H9 (cell line): ENCODE measurements at regions not wholly inside any gene's neighbourhood (a gene's known extent, or its start where the extent isn't known, plus 50 kb on each side); places are given as distances from the start of the nearest gene placed in this dataset.

Source experiments
- DNase-seq: peaks from one replicate; pipeline ENCODE4 v3.0.0-alpha.2; 2017
- H2AFZ ChIP-seq: one replicate; pipeline ENCODE4 v1.6.1; 2013; ENCODE audit warnings: mild to moderate bottlenecking, low read length, control low read depth, moderate library complexity
- H2AK5ac ChIP-seq: 2 replicates; pipeline ENCODE4 v1.6.1; 2013; ENCODE audit warnings: low read length, control low read depth, mixed read lengths; ENCODE audit not compliant: insufficient read length
- H2BK120ac ChIP-seq: one replicate; pipeline ENCODE4 v1.6.1; 2013; ENCODE audit warnings: low read depth, mild to moderate bottlenecking, low read length, control low read depth, inconsistent platforms; ENCODE audit not compliant: poor library complexity, severe bottlenecking
- H2BK12ac ChIP-seq: 2 replicates; pipeline ENCODE4 v1.6.1; 2013; ENCODE audit warnings: low read length, control low read depth, mixed read lengths, low read depth; ENCODE audit not compliant: insufficient read length
- H2BK15ac ChIP-seq: 2 replicates; pipeline ENCODE4 v1.6.1; 2013; ENCODE audit warnings: low read depth, low read length, control low read depth
- H2BK20ac ChIP-seq: one replicate; pipeline ENCODE4 v1.6.1; 2013; ENCODE audit warnings: low read depth, mild to moderate bottlenecking, low read length, control low read depth, inconsistent platforms; ENCODE audit not compliant: poor library complexity, severe bottlenecking
- H2BK5ac ChIP-seq: 2 replicates; pipeline ENCODE4 v1.6.1; 2013; ENCODE audit warnings: low read length, control low read depth, mixed read lengths; ENCODE audit not compliant: insufficient read length
- H3K14ac ChIP-seq: 2 replicates; pipeline ENCODE4 v1.6.1; 2013; ENCODE audit warnings: low read length, control low read depth; ENCODE audit not compliant: insufficient read depth
- H3K18ac ChIP-seq: 2 replicates; pipeline ENCODE4 v1.6.1; 2013; ENCODE audit warnings: low read depth, mild to moderate bottlenecking, mixed read lengths, low read length, control low read depth; ENCODE audit not compliant: insufficient read length
- H3K23ac ChIP-seq: 2 replicates; pipeline ENCODE4 v1.6.1; 2013; ENCODE audit warnings: low read length, control low read depth, mixed read lengths, low read depth; ENCODE audit not compliant: insufficient read length
- H3K23me2 ChIP-seq: 2 replicates; pipeline ENCODE4 v1.6.1; 2013; ENCODE audit warnings: low read depth, mild to moderate bottlenecking, mixed read lengths, low read length, control low read depth; ENCODE audit not compliant: insufficient read length, poor library complexity, severe bottlenecking
- H3K27ac ChIP-seq: 2 replicates; pipeline ENCODE4 v1.5.1; 2013; ENCODE audit warnings: low read length, control low read depth, mixed read lengths, low read depth; ENCODE audit not compliant: insufficient read length
- H3K27me3 ChIP-seq: 2 replicates; pipeline ENCODE4 v1.6.1; 2013; ENCODE audit warnings: low read length, control low read depth, inconsistent platforms; ENCODE audit not compliant: insufficient read depth
- H3K4ac ChIP-seq: 2 replicates; pipeline ENCODE4 v1.6.1; 2013; ENCODE audit warnings: low read depth, mild to moderate bottlenecking, control low read depth, inconsistent platforms, low read length, moderate library complexity
- H3K4me1 ChIP-seq: 2 replicates; pipeline ENCODE4 v1.6.1; 2013; ENCODE audit warnings: low read length, control low read depth, inconsistent platforms; ENCODE audit not compliant: insufficient read depth
- H3K4me2 ChIP-seq: 2 replicates; pipeline ENCODE4 v1.6.1; 2013; ENCODE audit warnings: low read length, control low read depth, mixed read lengths; ENCODE audit not compliant: insufficient read length, insufficient read depth
- H3K56ac ChIP-seq: 2 replicates; pipeline ENCODE4 v1.6.1; 2013; ENCODE audit warnings: low read depth, mild to moderate bottlenecking, mixed read lengths, low read length, control low read depth; ENCODE audit not compliant: insufficient read length
- H3K79me1 ChIP-seq: 2 replicates; pipeline ENCODE4 v1.6.1; 2013; ENCODE audit warnings: low read depth, mild to moderate bottlenecking, moderate library complexity, low read length, control low read depth, inconsistent platforms; ENCODE audit not compliant: insufficient read depth, poor library complexity, severe bottlenecking
- H3K79me2 ChIP-seq: 2 replicates; pipeline ENCODE4 v1.6.1; 2013; ENCODE audit warnings: low read length, control low read depth, inconsistent platforms; ENCODE audit not compliant: insufficient read depth
- H3K9ac ChIP-seq: 2 replicates; pipeline ENCODE4 v1.6.1; 2013; ENCODE audit warnings: low read length, control low read depth, mixed read lengths; ENCODE audit not compliant: insufficient read length; ENCODE audit errors: extremely low read depth
- H3K9me3 ChIP-seq: one replicate; pipeline ENCODE4 v1.6.1; 2013; ENCODE audit warnings: low read depth, low read length, inconsistent platforms; ENCODE audit not compliant: control insufficient read depth
- H3T11ph ChIP-seq: one replicate; pipeline ENCODE4 v1.6.1; 2013; ENCODE audit warnings: mild to moderate bottlenecking, low read length, control low read depth, inconsistent platforms
- H4K20me1 ChIP-seq: one replicate; pipeline ENCODE4 v1.6.1; 2013; ENCODE audit not compliant: control insufficient read depth, insufficient read length, insufficient read depth
- H4K5ac ChIP-seq: 2 replicates; pipeline ENCODE4 v1.6.1; 2013; ENCODE audit warnings: low read depth, mild to moderate bottlenecking, mixed read lengths, low read length, control low read depth; ENCODE audit not compliant: insufficient read length
- H4K8ac ChIP-seq: replicated peaks from 2 replicates; pipeline ENCODE4 v1.6.1; 2013; ENCODE audit warnings: low read length, control low read depth, mixed read lengths, low read depth; ENCODE audit not compliant: insufficient read length
- H4K91ac ChIP-seq: 2 replicates; pipeline ENCODE4 v1.6.1; 2013; ENCODE audit warnings: low read depth, mild to moderate bottlenecking, moderate library complexity, mixed read lengths, low read length, control low read depth; ENCODE audit not compliant: insufficient read length
- H3K27ac Mint-ChIP-seq, 3 experiments: 2 replicates in 2 of 3; 3 replicates in 1 of 3; pipeline ENCODE4 v1.8.0; 2020 to 2021; ENCODE audit warnings: mixed read lengths in 3 of 3, mild to moderate bottlenecking in 1 of 3, moderate library complexity in 1 of 3
- H3K27me3 Mint-ChIP-seq: 2 replicates; pipeline ENCODE4 v1.8.0; 2021; ENCODE audit warnings: low read depth, mild to moderate bottlenecking, moderate library complexity, mixed read lengths
- H3K36me3 Mint-ChIP-seq, 3 experiments: 2 replicates in 2 of 3; 3 replicates in 1 of 3; pipeline ENCODE4 v1.8.0; 2020 to 2021; ENCODE audit warnings: low read depth in 3 of 3, mixed read lengths in 3 of 3; ENCODE audit not compliant: insufficient read depth in 1 of 3
- H3K4me1 Mint-ChIP-seq, 2 experiments: 2 replicates each; pipeline ENCODE4 v1.8.0; 2020; ENCODE audit warnings: mixed read lengths in 2 of 2
- H3K4me3 Mint-ChIP-seq, 2 experiments: 2 replicates in 1 of 2; 3 replicates in 1 of 2; pipeline ENCODE4 v1.8.0; 2020 to 2021; ENCODE audit warnings: mild to moderate bottlenecking in 2 of 2, mixed read lengths in 2 of 2, moderate library complexity in 1 of 2
- H3K9me3 Mint-ChIP-seq, 2 experiments: 2 replicates in 1 of 2; 3 replicates in 1 of 2; pipeline ENCODE4 v1.8.0; 2020; ENCODE audit warnings: mild to moderate bottlenecking in 2 of 2, mixed read lengths in 2 of 2, moderate library complexity in 1 of 2
- CTCF ChIP-seq: fragments of 200-600 bp; sonication (generic); conservative IDR thresholded peaks from 3 replicates; pipeline ENCODE4 v1.8.0; 2021; ENCODE audit warnings: antibody characterized with exemption, mild to moderate bottlenecking
- WGBS: extraction: QIAGEN DNeasy Blood & Tissue Kit; methylation state at CpG from one replicate; pipeline ENCODE4 v1.1.7; 2013; ENCODE audit warnings: missing lambda C conversion rate, low lambda C conversion rate, mixed read lengths; ENCODE audit not compliant: insufficient read length; ENCODE audit errors: extremely low coverage; 5-methylcytosine and 5-hydroxymethylcytosine counted together

- Histone ChIP-seq H3K56ac (no peak overlapping the region), H3K27me3 (no peaks in the 10 kb centered on the region), H3K4me2 (no peak overlapping the region), H3T11ph (no peak overlapping the region), H3K4ac (no peak overlapping the region), H3K27ac (no peak overlapping the region), H3K79me2 (no peaks in the 10 kb centered on the region), H2BK20ac (no peak overlapping the region), H3K23ac (no peak overlapping the region), H3K79me1 (no peaks in the 10 kb centered on the region), H4K5ac (no peak overlapping the region), H3K9me3 (no peaks in the 10 kb centered on the region), H4K8ac (no peak overlapping the region), H3K18ac (no peak overlapping the region), H2BK5ac (no peak overlapping the region), H3K14ac (no peak overlapping the region), H3K4me1 (no peaks in the 10 kb centered on the region), H3K23me2 (no peaks in the 10 kb centered on the region), H2BK12ac (no peak overlapping the region), H2BK120ac (no peak overlapping the region), H2AK5ac (no peak overlapping the region), H3K9ac (no peak overlapping the region), H4K91ac (no peak overlapping the region), H2AFZ (no peak overlapping the region), H2BK15ac (no peak overlapping the region), H4K20me1 (no peaks in the 10 kb centered on the region)
- no peaks in the 10 kb centered on the region for H3K27me3 Mint-ChIP-seq
- WGBS: no CpG with 5 or more reads among the region's 2 CpGs
- TF ChIP-seq CTCF: no peak
- no peak for DNase-seq
- peaks cover 0 to 3% of the 10 kb centered on the region in 2 experiments; a peak in 1 of 5 replicates for H3K9me3 Mint-ChIP-seq
- no peak overlapping the region for H3K27ac Mint-ChIP-seq
- H3K4me3 Mint-ChIP-seq: no peak overlapping the region
- no peaks in the 10 kb centered on the region for H3K36me3 Mint-ChIP-seq
- H3K4me1 Mint-ChIP-seq: no peaks in the 10 kb centered on the region
Observed at GRCh38 chr4:126701756-126702155, 931.0 kb upstream of the INTU start.
